OCI-LY7 (cell line): ENCODE measurements at regions not wholly inside any gene's neighbourhood (a gene's known extent, or its start where the extent isn't known, plus 50 kb on each side); places are given as distances from the start of the nearest gene placed in this dataset.

Experiments
- EZH2phosphoT487 ChIP-seq: fragments of 200-600 bp; sonication (generic); IDR thresholded peaks from 2 replicates; pipeline ENCODE4 v1.6.1; 2018; ENCODE audit warnings: low read depth, borderline replicate concordance, mild to moderate bottlenecking, mixed run types, antibody characterized with exemption, low read length, moderate library complexity, mixed read lengths
- TF ChIP-seq, protein P1 (sequence below): fragments of 200-600 bp; sonication (generic); conservative IDR thresholded peaks from 2 replicates; pipeline ENCODE4 v1.5.1; 2014; ENCODE audit warnings: mild to moderate bottlenecking, antibody characterized with exemption, low read length, moderate library complexity, mixed read lengths

- TF ChIP-seq, protein P1, sequence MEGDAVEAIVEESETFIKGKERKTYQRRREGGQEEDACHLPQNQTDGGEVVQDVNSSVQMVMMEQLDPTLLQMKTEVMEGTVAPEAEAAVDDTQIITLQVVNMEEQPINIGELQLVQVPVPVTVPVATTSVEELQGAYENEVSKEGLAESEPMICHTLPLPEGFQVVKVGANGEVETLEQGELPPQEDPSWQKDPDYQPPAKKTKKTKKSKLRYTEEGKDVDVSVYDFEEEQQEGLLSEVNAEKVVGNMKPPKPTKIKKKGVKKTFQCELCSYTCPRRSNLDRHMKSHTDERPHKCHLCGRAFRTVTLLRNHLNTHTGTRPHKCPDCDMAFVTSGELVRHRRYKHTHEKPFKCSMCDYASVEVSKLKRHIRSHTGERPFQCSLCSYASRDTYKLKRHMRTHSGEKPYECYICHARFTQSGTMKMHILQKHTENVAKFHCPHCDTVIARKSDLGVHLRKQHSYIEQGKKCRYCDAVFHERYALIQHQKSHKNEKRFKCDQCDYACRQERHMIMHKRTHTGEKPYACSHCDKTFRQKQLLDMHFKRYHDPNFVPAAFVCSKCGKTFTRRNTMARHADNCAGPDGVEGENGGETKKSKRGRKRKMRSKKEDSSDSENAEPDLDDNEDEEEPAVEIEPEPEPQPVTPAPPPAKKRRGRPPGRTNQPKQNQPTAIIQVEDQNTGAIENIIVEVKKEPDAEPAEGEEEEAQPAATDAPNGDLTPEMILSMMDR = no peak
- no peak for TF ChIP-seq EZH2phosphoT487
These were observed 247.7 kb downstream of the ATP23 start for GRCh38 chr12:58189030-58189429.
